KMS-11 (cell line): ENCODE measurements at regions not wholly inside any gene's neighbourhood (a gene's known extent, or its start where the extent isn't known, plus 50 kb on each side); places are given as distances from the start of the nearest gene placed in this dataset.

Experiments used
- H2AFZ ChIP-seq: fragments of 200-600 bp; sonication (generic); 2 replicates; pipeline ENCODE4 v1.6.1; 2016; ENCODE audit warnings: antibody characterized with exemption, mixed run types, low read depth
- H3K27ac ChIP-seq: fragments of 200-600 bp; sonication (generic); 2 replicates; pipeline ENCODE4 v1.6.1; 2016; ENCODE audit warnings: mild to moderate bottlenecking, mixed run types
- H3K27me3 ChIP-seq: fragments of 200-600 bp; sonication (generic); 2 replicates; pipeline ENCODE4 v1.6.1; 2017; ENCODE audit warnings: mild to moderate bottlenecking, low read depth, mixed run types, moderate library complexity; ENCODE audit not compliant: insufficient read depth
- H3K36me3 ChIP-seq: fragments of 200-600 bp; sonication (generic); 2 replicates; pipeline ENCODE4 v1.6.1; 2017; ENCODE audit warnings: mild to moderate bottlenecking, mixed run types; ENCODE audit not compliant: insufficient read depth
- H3K4me1 ChIP-seq: fragments of 200-600 bp; sonication (generic); 2 replicates; pipeline ENCODE4 v1.6.1; 2016; ENCODE audit warnings: mild to moderate bottlenecking, low read depth, mixed run types; ENCODE audit not compliant: poor library complexity, severe bottlenecking
- H3K4me2 ChIP-seq: fragments of 200-600 bp; sonication (generic); 2 replicates; pipeline ENCODE4 v1.7.0; 2016; ENCODE audit warnings: mild to moderate bottlenecking, mixed run types
- H3K4me3 ChIP-seq: fragments of 200-600 bp; sonication (generic); IDR thresholded peaks from 2 replicates; pipeline ENCODE4 v1.6.1; 2017; ENCODE audit warnings: low read depth, low read length, mixed read lengths; ENCODE audit not compliant: insufficient read depth
- H3K79me2 ChIP-seq: fragments of 200-600 bp; sonication (generic); 2 replicates; pipeline ENCODE4 v1.6.1; 2016; ENCODE audit warnings: low read depth, mixed run types; ENCODE audit not compliant: insufficient read depth
- H3K9ac ChIP-seq: fragments of 200-600 bp; sonication (generic); 2 replicates; pipeline ENCODE4 v1.6.1; 2016; ENCODE audit warnings: mild to moderate bottlenecking, mixed run types
- H4K20me1 ChIP-seq: fragments of 200-600 bp; sonication (generic); 2 replicates; pipeline ENCODE4 v1.6.1; 2016; ENCODE audit warnings: mild to moderate bottlenecking, mixed run types; ENCODE audit not compliant: insufficient read depth
- CTCF ChIP-seq: fragments of 200-600 bp; sonication (generic); conservative IDR thresholded peaks from 2 replicates; pipeline ENCODE4 v1.6.1; 2017; ENCODE audit warnings: low read depth, mild to moderate bottlenecking, antibody characterized with exemption, low read length, moderate library complexity, mixed read lengths

- TF ChIP-seq CTCF, result no peak
- H3K9ac ChIP-seq, result no peak overlapping the region
- H3K4me3 ChIP-seq, result no peak overlapping the region
- no peaks in the 10 kb centered on the region for H3K27me3 ChIP-seq
- no peaks in the 10 kb centered on the region for H3K79me2 ChIP-seq
- no peaks in the 10 kb centered on the region for H4K20me1 ChIP-seq
- H2AFZ ChIP-seq, result no peak overlapping the region
- H3K27ac ChIP-seq, result no peak overlapping the region
- H3K4me1 ChIP-seq, result no peaks in the 10 kb centered on the region
- no peak overlapping the region for H3K4me2 ChIP-seq
- H3K36me3 ChIP-seq, result no peaks in the 10 kb centered on the region
Observed at GRCh38 chr1:80085067-80085466, 1078.5 kb upstream of the ADGRL4 start.

- no peak overlapping the region for H3K4me3 ChIP-seq
- H3K9ac ChIP-seq, result no peak overlapping the region
- H2AFZ ChIP-seq, result no peak overlapping the region
- no peak overlapping the region for H3K4me2 ChIP-seq
- no peaks in the 10 kb centered on the region for H4K20me1 ChIP-seq
- no peaks in the 10 kb centered on the region for H3K79me2 ChIP-seq
- no peaks in the 10 kb centered on the region for H3K4me1 ChIP-seq
- H3K27me3 ChIP-seq, result no peaks in the 10 kb centered on the region
- no peak for TF ChIP-seq CTCF
- H3K27ac ChIP-seq, result no peak overlapping the region
- H3K36me3 ChIP-seq, result no peaks in the 10 kb centered on the region
Observed at GRCh38 chr1:80083892-80084291, 1077.4 kb upstream of the ADGRL4 start.

- Histone ChIP-seq H3K27ac (no peak overlapping the region), H4K20me1 (no peaks in the 10 kb centered on the region), H3K4me2 (no peak overlapping the region), H3K9ac (no peak overlapping the region), H3K4me3 (no peak overlapping the region), H3K4me1 (no peaks in the 10 kb centered on the region), H3K27me3 (no peaks in the 10 kb centered on the region), H3K36me3 (no peaks in the 10 kb centered on the region), H3K79me2 (no peaks in the 10 kb centered on the region), H2AFZ (no peak overlapping the region)
- no peak for TF ChIP-seq CTCF
Observed at GRCh38 chr1:80076469-80076868, 1069.9 kb upstream of the ADGRL4 start.

DNA sequence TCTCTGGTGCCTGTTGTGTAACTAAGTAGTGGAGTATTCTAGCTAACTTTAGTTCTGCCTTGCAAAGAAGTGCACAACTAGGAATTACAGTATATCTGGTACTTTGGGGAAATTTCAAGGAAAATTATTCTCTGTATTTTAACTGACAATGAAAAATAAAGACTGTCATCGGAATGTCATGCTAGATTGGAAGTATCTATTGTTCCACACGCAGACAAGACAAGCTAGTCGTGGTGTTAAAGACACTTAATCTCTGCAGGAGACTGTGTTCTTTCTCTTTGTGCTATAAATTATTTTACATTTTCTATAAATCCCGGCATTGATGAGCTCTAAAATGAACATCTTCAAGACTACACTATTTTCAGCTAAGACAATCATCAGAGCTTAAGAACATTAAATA is 1068.8 kb upstream of the ADGRL4 start:
- no peak overlapping the region for H3K4me3 ChIP-seq
- no peaks in the 10 kb centered on the region for H3K27me3 ChIP-seq
- no peaks in the 10 kb centered on the region for H3K79me2 ChIP-seq
- no peak overlapping the region for H2AFZ ChIP-seq
- no peaks in the 10 kb centered on the region for H4K20me1 ChIP-seq
- H3K27ac ChIP-seq, result no peak overlapping the region
- no peak overlapping the region for H3K4me2 ChIP-seq
- TF ChIP-seq CTCF, result no peak
- H3K4me1 ChIP-seq, result no peaks in the 10 kb centered on the region
- H3K9ac ChIP-seq, result no peak overlapping the region
- H3K36me3 ChIP-seq, result no peaks in the 10 kb centered on the region

DNA sequence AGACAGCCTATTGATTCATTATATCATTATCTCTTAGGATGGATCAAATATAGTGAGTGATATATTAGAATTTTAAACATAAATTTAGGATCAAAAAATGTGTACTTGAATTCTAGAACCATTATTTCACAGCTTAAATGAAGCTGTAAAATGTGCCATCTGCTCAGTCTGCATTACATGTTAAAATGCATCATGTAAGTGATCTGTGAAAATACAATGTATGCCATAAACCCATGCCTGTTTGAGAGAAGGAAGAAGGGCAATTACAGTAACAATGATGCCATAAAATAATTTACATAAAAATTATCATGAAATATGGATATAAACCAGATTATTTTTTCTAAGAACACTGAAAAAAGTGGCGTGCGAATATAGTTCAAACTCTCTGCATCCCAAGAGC is 1066.0 kb upstream of the ADGRL4 start:
- H4K20me1 ChIP-seq, result no peaks in the 10 kb centered on the region
- H3K4me1 ChIP-seq, result no peaks in the 10 kb centered on the region
- H3K9ac ChIP-seq, result no peak overlapping the region
- H3K79me2 ChIP-seq, result no peaks in the 10 kb centered on the region
- no peak overlapping the region for H3K27ac ChIP-seq
- no peak overlapping the region for H3K4me2 ChIP-seq
- TF ChIP-seq CTCF, result no peak
- no peaks in the 10 kb centered on the region for H3K36me3 ChIP-seq
- no peaks in the 10 kb centered on the region for H3K27me3 ChIP-seq
- H2AFZ ChIP-seq, result no peak overlapping the region
- no peak overlapping the region for H3K4me3 ChIP-seq
